HCT116 (cell line): ENCODE measurements at regions not wholly inside any gene's neighbourhood (a gene's known extent, or its start where the extent isn't known, plus 50 kb on each side); places are given as distances from the start of the nearest gene placed in this dataset.
A peak's percentile ranks its signal among the peaks of the same experiment; 100 is the strongest.

Source experiments
- ATAC-seq: fragments of 200-7000 bp; cut with Tn5 transposase; 2 replicates; pipeline ENCODE4 v1.9.1; 2020; ENCODE audit warnings: mild to moderate bottlenecking, moderate library complexity
- BruUV-seq: library from RNA; stranded (reverse); fragments of 400-500 nt; replicated peaks from 2 replicates; lab custom pipeline; 2021; lab: Mats Ljungman, UMichigan
- CTCF ChIA-PET: fragments of 300-600 bp; sonication (Branson Sonifier 250); formaldehyde crosslinking; loops from one replicate; lab custom pipeline; 2021; ENCODE audit warnings: antibody characterized with exemption; lab: Charles Lee
- POLR2A ChIA-PET: fragments of 300-600, 350-600 bp; sonication (Branson Sonifier 250); formaldehyde crosslinking; loops from one replicate; lab custom pipeline; 2021; ENCODE audit warnings: antibody characterized with exemption; lab: Charles Lee
- RAD21 ChIA-PET, 2 experiments: fragments of 300-600 bp; sonication (Branson Sonifier 250); formaldehyde crosslinking; loops; one replicate each; lab custom pipeline; 2023; ENCODE audit warnings: low total read pairs in 2 of 2; ENCODE audit not compliant: uncharacterized antibody in 2 of 2, unreplicated experiment in 2 of 2, low non-redundant PET in 1 of 2; lab: Charles Lee
- DNase-seq: peaks from one replicate; pipeline ENCODE4 v3.0.0-alpha.2; 2010; ENCODE audit warnings: low read depth, low spot score
- H2AFZ ChIP-seq: fragments of 200-600 bp; shearing (Covaris generic), sonication (generic); 2 replicates; pipeline ENCODE4 v1.6.1; 2017; ENCODE audit warnings: low read depth, mixed run types, mixed read lengths, antibody characterized with exemption, low read length; ENCODE audit not compliant: poor library complexity, severe bottlenecking
- H3K27ac ChIP-seq: 2 replicates; pipeline ENCODE4 v1.5.1; 2012; ENCODE audit warnings: low read depth, low read length
- H3K27me3 ChIP-seq: fragments of 200-600 bp; sonication (generic); 2 replicates; pipeline ENCODE4 v1.6.1; 2016; ENCODE audit warnings: mixed run types, low read length, mixed read lengths; ENCODE audit not compliant: insufficient read depth
- H3K36me3 ChIP-seq, 2 experiments: fragments of 200-500 bp in 1 of 2; fragments of 200-600 bp in 1 of 2; sonication (Bioruptor generic) in 1 of 2; sonication (generic) in 1 of 2; 2 replicates each; pipeline versions ENCODE4 v1.5.1 to v1.6.1; 2014 to 2016; ENCODE audit warnings: low read length in 2 of 2, inconsistent platforms in 1 of 2, mixed read lengths in 1 of 2, mixed run types in 1 of 2; ENCODE audit not compliant: insufficient read depth in 2 of 2, control insufficient read depth in 1 of 2
- H3K4me1 ChIP-seq, 2 experiments: fragments of 200-600 bp in 1 of 2; sonication (generic) in 1 of 2; 2 replicates each; pipeline versions ENCODE4 v1.5.1 to v1.6.1; 2012 to 2017; ENCODE audit warnings: low read length in 2 of 2, inconsistent platforms in 1 of 2, mild to moderate bottlenecking in 1 of 2, mixed read lengths in 1 of 2, mixed run types in 1 of 2, moderate library complexity in 1 of 2; ENCODE audit not compliant: insufficient read depth in 2 of 2, control insufficient read depth in 1 of 2
- H3K4me2 ChIP-seq: fragments of 200-600 bp; sonication (generic); 2 replicates; pipeline ENCODE4 v1.6.1; 2017; ENCODE audit warnings: mixed run types, low read length, mixed read lengths
- H3K4me3 ChIP-seq, 2 experiments: fragments of 200-600 bp in 1 of 2; sonication (generic) in 1 of 2; replicated peaks in 1 of 2; 2 replicates each; pipeline ENCODE4 v1.5.1; 2011 to 2016; ENCODE audit warnings: low read length in 2 of 2, control low read depth in 1 of 2, low read depth in 1 of 2, mild to moderate bottlenecking in 1 of 2, mixed read lengths in 1 of 2, mixed run types in 1 of 2
- H3K79me2 ChIP-seq: fragments of 200-600 bp; sonication (generic); 2 replicates; pipeline ENCODE4 v1.6.1; 2017; ENCODE audit warnings: mild to moderate bottlenecking, mixed run types, low read length, moderate library complexity, mixed read lengths; ENCODE audit not compliant: insufficient read depth
- H3K9ac ChIP-seq: fragments of 200-600 bp; sonication (generic); 2 replicates; pipeline ENCODE4 v1.6.1; 2016; ENCODE audit warnings: low read length, mixed read lengths
- H3K9me2 ChIP-seq: fragments of 200-600 bp; sonication (generic), shearing (Covaris generic); 2 replicates; pipeline ENCODE4 v1.6.1; 2017; ENCODE audit warnings: mixed run types, mild to moderate bottlenecking, moderate library complexity; ENCODE audit not compliant: insufficient read depth
- H3K9me3 ChIP-seq, 2 experiments: fragments of 200-500 bp in 1 of 2; fragments of 200-600 bp in 1 of 2; sonication (Bioruptor generic) in 1 of 2; sonication (generic) in 1 of 2; 2 replicates each; pipeline ENCODE4 v1.6.1; 2014 to 2017; ENCODE audit warnings: low read length in 2 of 2, mixed read lengths in 2 of 2, inconsistent platforms in 1 of 2, low read depth in 1 of 2, mild to moderate bottlenecking in 1 of 2, mixed run types in 1 of 2, moderate library complexity in 1 of 2; ENCODE audit not compliant: control insufficient read depth in 1 of 2, insufficient read depth in 1 of 2
- H4K20me1 ChIP-seq: fragments of 200-600 bp; sonication (generic), shearing (Covaris generic); 2 replicates; pipeline ENCODE4 v1.6.1; 2017; ENCODE audit warnings: mixed run types, mild to moderate bottlenecking, moderate library complexity; ENCODE audit not compliant: insufficient read depth
- CEBPB ChIP-seq: IDR thresholded peaks from 2 replicates; pipeline ENCODE4 v1.6.1; 2012; ENCODE audit warnings: low read depth
- ELF1 ChIP-seq: IDR thresholded peaks from 2 replicates; pipeline ENCODE4 v1.6.1; 2012; ENCODE audit warnings: low read depth, borderline replicate concordance
- EZH2 ChIP-seq: fragments of 200-600 bp; sonication (generic); IDR thresholded peaks from 2 replicates; pipeline ENCODE4 v1.6.1; 2017; ENCODE audit warnings: antibody characterized with exemption, mixed run types
- FOSL1 ChIP-seq: IDR thresholded peaks from 2 replicates; pipeline ENCODE4 v1.6.1; 2012; ENCODE audit warnings: low read depth
- JUND ChIP-seq: IDR thresholded peaks from 2 replicates; pipeline ENCODE4 v1.6.1; 2012
- MAX ChIP-seq: IDR thresholded peaks from 2 replicates; pipeline ENCODE4 v1.6.1; 2012
- POLR2A ChIP-seq: IDR thresholded peaks from 2 replicates; pipeline ENCODE4 v1.7.0; 2011; ENCODE audit warnings: borderline replicate concordance; ENCODE audit not compliant: insufficient read depth, insufficient read length; ENCODE audit errors: extremely low read depth
- RAD21 ChIP-seq: IDR thresholded peaks from 2 replicates; pipeline ENCODE4 v1.6.1; 2012; ENCODE audit warnings: low read depth, mild to moderate bottlenecking
- SIN3A ChIP-seq: IDR thresholded peaks from 2 replicates; pipeline ENCODE4 v1.6.1; 2012; ENCODE audit warnings: low read depth
- SP1 ChIP-seq: IDR thresholded peaks from 2 replicates; pipeline ENCODE4 v1.6.1; 2012; ENCODE audit warnings: low read depth
- TCF7L2 ChIP-seq: IDR thresholded peaks from 2 replicates; pipeline ENCODE4 v1.7.0; 2011; ENCODE audit warnings: borderline replicate concordance, inconsistent platforms; ENCODE audit not compliant: insufficient read depth, insufficient read length; ENCODE audit errors: extremely low read depth
- ZFX ChIP-seq: fragments of 450-650 bp; IDR thresholded peaks from 2 replicates; pipeline ENCODE4 v1.6.1; 2017
- intact Hi-C: fragments of 100-400 bp; cut with micrococcal nuclease; formaldehyde crosslinking; loops from 2 replicates; pipeline ENCODE4 v1.10.0; 2022
- TF ChIP-seq, protein P1 (sequence below): IDR thresholded peaks from 2 replicates; pipeline ENCODE4 v1.6.1; 2012; ENCODE audit warnings: low read depth
- TF ChIP-seq, protein P2 (sequence below), 3 experiments: fragments of 200-600 bp in 1 of 3; sonication (generic) in 1 of 3; IDR thresholded peaks in 2 of 3; conservative IDR thresholded peaks in 1 of 3; 2 replicates each; pipeline ENCODE4 v1.5.1; 2012 to 2017; ENCODE audit warnings: low read depth in 2 of 3, low read length in 2 of 3, antibody characterized with exemption in 1 of 3, borderline replicate concordance in 1 of 3, control low read depth in 1 of 3, mild to moderate bottlenecking in 1 of 3, mixed read lengths in 1 of 3, mixed run types in 1 of 3, moderate library complexity in 1 of 3; ENCODE audit not compliant: insufficient read depth in 1 of 3
- TF ChIP-seq, protein P3 (sequence below): IDR thresholded peaks from 2 replicates; pipeline ENCODE4 v1.6.1; 2011; ENCODE audit warnings: mild to moderate bottlenecking, low read length, moderate library complexity; ENCODE audit not compliant: insufficient replicate concordance; ENCODE audit errors: extremely low read depth
- TF ChIP-seq, protein P4 (sequence below): IDR thresholded peaks from 2 replicates; pipeline ENCODE4 v1.6.1; 2012

DNA sequence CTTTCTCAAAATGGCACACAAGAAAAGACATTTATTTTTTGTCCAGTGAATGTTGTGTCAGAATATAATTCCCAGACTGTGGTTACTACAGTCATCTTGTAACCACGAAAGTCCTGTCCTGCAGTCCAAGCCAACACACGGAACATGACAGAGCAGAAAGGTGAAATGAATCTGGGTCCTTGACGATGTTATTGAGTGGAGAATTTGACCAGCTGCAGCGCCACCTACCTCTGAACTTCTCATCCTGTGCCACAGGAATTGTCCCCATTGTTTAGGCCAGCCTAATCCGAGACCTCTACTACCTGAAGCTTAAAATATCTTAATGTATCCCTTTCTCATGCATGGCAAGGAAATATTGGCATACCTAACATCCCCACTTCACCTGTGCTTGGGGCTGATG is 64.1 kb upstream of the OTX2 start:
- Histone ChIP-seq H3K9me3 (no peaks in the 10 kb centered on the region), H3K36me3 (no peaks in the 10 kb centered on the region), H3K9me2 (no peaks in the 10 kb centered on the region), H4K20me1 (no peaks in the 10 kb centered on the region), H3K4me1 (no peaks in the 10 kb centered on the region; a peak in 1 of 4 replicates), H3K27ac (no peak overlapping the region), H3K79me2 (no peaks in the 10 kb centered on the region), H3K4me3 (no peak overlapping the region), H2AFZ (peak overlapping the region; percentile 87), H3K9ac (no peak overlapping the region), H3K4me2 (peak overlapping the region; percentile 43), H3K27me3 (peaks cover 9% of the 10 kb centered on the region; the same call in 1 of the 2 replicates)
- no TSS peak for BruUV-seq
- no peak for TF ChIP-seq FOSL1
- TF ChIP-seq RAD21, result peak; percentile 49
- no peak for TF ChIP-seq EZH2
- TF ChIP-seq MAX, result no peak
- no peak for TF ChIP-seq ELF1
- TF ChIP-seq TCF7L2, result no peak
- TF ChIP-seq, protein P1, sequence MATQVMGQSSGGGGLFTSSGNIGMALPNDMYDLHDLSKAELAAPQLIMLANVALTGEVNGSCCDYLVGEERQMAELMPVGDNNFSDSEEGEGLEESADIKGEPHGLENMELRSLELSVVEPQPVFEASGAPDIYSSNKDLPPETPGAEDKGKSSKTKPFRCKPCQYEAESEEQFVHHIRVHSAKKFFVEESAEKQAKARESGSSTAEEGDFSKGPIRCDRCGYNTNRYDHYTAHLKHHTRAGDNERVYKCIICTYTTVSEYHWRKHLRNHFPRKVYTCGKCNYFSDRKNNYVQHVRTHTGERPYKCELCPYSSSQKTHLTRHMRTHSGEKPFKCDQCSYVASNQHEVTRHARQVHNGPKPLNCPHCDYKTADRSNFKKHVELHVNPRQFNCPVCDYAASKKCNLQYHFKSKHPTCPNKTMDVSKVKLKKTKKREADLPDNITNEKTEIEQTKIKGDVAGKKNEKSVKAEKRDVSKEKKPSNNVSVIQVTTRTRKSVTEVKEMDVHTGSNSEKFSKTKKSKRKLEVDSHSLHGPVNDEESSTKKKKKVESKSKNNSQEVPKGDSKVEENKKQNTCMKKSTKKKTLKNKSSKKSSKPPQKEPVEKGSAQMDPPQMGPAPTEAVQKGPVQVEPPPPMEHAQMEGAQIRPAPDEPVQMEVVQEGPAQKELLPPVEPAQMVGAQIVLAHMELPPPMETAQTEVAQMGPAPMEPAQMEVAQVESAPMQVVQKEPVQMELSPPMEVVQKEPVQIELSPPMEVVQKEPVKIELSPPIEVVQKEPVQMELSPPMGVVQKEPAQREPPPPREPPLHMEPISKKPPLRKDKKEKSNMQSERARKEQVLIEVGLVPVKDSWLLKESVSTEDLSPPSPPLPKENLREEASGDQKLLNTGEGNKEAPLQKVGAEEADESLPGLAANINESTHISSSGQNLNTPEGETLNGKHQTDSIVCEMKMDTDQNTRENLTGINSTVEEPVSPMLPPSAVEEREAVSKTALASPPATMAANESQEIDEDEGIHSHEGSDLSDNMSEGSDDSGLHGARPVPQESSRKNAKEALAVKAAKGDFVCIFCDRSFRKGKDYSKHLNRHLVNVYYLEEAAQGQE, result no peak
- TF ChIP-seq, protein P2, sequence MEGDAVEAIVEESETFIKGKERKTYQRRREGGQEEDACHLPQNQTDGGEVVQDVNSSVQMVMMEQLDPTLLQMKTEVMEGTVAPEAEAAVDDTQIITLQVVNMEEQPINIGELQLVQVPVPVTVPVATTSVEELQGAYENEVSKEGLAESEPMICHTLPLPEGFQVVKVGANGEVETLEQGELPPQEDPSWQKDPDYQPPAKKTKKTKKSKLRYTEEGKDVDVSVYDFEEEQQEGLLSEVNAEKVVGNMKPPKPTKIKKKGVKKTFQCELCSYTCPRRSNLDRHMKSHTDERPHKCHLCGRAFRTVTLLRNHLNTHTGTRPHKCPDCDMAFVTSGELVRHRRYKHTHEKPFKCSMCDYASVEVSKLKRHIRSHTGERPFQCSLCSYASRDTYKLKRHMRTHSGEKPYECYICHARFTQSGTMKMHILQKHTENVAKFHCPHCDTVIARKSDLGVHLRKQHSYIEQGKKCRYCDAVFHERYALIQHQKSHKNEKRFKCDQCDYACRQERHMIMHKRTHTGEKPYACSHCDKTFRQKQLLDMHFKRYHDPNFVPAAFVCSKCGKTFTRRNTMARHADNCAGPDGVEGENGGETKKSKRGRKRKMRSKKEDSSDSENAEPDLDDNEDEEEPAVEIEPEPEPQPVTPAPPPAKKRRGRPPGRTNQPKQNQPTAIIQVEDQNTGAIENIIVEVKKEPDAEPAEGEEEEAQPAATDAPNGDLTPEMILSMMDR (IDR thresholded peaks at IDR 0.05 in 2 of 3, conservative IDR thresholded peaks at IDR 0.05 in 1 of 3; ENCODE audit: borderline replicate concordance in 1 of 3, insufficient read depth in 1 of 3, low read depth in 2 of 3, low read length in 2 of 3), result peak; percentile 23 to 72 (median 64); a peak in 5 of 6 replicates
- TF ChIP-seq, protein P3, sequence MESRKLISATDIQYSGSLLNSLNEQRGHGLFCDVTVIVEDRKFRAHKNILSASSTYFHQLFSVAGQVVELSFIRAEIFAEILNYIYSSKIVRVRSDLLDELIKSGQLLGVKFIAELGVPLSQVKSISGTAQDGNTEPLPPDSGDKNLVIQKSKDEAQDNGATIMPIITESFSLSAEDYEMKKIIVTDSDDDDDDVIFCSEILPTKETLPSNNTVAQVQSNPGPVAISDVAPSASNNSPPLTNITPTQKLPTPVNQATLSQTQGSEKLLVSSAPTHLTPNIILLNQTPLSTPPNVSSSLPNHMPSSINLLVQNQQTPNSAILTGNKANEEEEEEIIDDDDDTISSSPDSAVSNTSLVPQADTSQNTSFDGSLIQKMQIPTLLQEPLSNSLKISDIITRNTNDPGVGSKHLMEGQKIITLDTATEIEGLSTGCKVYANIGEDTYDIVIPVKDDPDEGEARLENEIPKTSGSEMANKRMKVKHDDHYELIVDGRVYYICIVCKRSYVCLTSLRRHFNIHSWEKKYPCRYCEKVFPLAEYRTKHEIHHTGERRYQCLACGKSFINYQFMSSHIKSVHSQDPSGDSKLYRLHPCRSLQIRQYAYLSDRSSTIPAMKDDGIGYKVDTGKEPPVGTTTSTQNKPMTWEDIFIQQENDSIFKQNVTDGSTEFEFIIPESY, result no peak
- TF ChIP-seq JUND, result no peak
- TF ChIP-seq POLR2A, result no peak
- no peak for TF ChIP-seq CEBPB
- no peak for TF ChIP-seq ZFX
- TF ChIP-seq, protein P4, sequence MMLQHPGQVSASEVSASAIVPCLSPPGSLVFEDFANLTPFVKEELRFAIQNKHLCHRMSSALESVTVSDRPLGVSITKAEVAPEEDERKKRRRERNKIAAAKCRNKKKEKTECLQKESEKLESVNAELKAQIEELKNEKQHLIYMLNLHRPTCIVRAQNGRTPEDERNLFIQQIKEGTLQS, result no peak
- no peak for TF ChIP-seq SP1
- no peak for TF ChIP-seq SIN3A
- intact Hi-C loops, result loop anchor here (1.0 to 5.0 kb wide), 2 partner anchors 212 to 383 kb away; no protein-coding TSS in a partner anchor
- ChIA-PET POLR2A (no interaction called here), CTCF (interaction anchor here (0.9 to 1.7 kb wide), 6 partner anchors 10 to 316 kb away, joined by 3 to 8 read pairs (median 4); no protein-coding TSS in a partner anchor), RAD21 (interaction anchor here in 1 of 2 experiments (0.5 kb wide), 1 partner anchor 184 kb away, joined by 4 read pairs; no protein-coding TSS in a partner anchor)
- ATAC-seq (peak; percentile 96), DNase-seq (peak; percentile 26)
